ENCODE measurements at regions not wholly inside any gene's neighbourhood (a gene's known extent, or its start where the extent isn't known, plus 50 kb on each side); places are given as distances from the start of the nearest gene placed in this dataset.

- ChIA-PET POLR2A (no interaction called here), CTCF (ENCODE audit: low intra/inter-chr PET ratio) (interaction anchor here (0.5 kb wide), 1 partner anchor 684 kb away, joined by 3 read pairs; no protein-coding TSS in a partner anchor)
- Histone ChIP-seq H3K9ac (ENCODE audit: insufficient read depth in 1 of 2, low read depth in 2 of 2, low read length in 2 of 2) (no peak overlapping the region), H3K4me1 (replicated peaks in 1 of 2; ENCODE audit: control insufficient read depth in 2 of 2, insufficient read depth in 2 of 2, low read length in 2 of 2) (no peaks in the 10 kb centered on the region), H3K9me1 (ENCODE audit: control insufficient read depth, insufficient read depth, low read length) (no peaks in the 10 kb centered on the region), H3K27ac (ENCODE audit: extremely low read depth, low read depth, low read length) (no peak overlapping the region), H2AFZ (ENCODE audit: low read depth, low read length) (no peak overlapping the region), H3K36me3 (ENCODE audit: control insufficient read depth, insufficient read depth, low read length) (no peaks in the 10 kb centered on the region), H3K4me2 (ENCODE audit: insufficient read depth, low read length) (no peak overlapping the region), H3K4me3 (no peak overlapping the region), H3K79me2 (ENCODE audit: control insufficient read depth, insufficient read depth, low read length) (no peaks in the 10 kb centered on the region), H3K9me3 (replicated peaks; ENCODE audit: control insufficient read depth, insufficient read depth, low read depth, low read length) (no peaks in the 10 kb centered on the region), H3K27me3 (ENCODE audit: control insufficient read depth in 2 of 2, insufficient read depth in 2 of 2, low read length in 2 of 2) (no peaks in the 10 kb centered on the region), H4K20me1 (replicated peaks; ENCODE audit: control insufficient read depth, insufficient read depth, low read length) (no peaks in the 10 kb centered on the region)
- in situ Hi-C loops (cut with MboI) (no loop called here), intact Hi-C loops (cut with micrococcal nuclease) (no loop called here)
- no peak for FAIRE-seq
- ATAC-seq = no peak
- DNase-seq (ENCODE audit: extremely low read depth in 1 of 4, low spot score in 3 of 4) = no peak
- no TSS peak for BruUV-seq (replicated peaks)
- 0% methylated on average over 3 of the region's 3 CpGs for WGBS (ENCODE audit: insufficient coverage, low coverage, missing lambda C conversion rate)
- TF ChIP-seq ZNF589 (CRISPR knock-in tag; IDR thresholded peaks at IDR 0.05; ENCODE audit: low read depth) (no peak), CUX1 (CRISPR knock-in tag; IDR thresholded peaks at IDR 0.05) (no peak), TCF15 (CRISPR knock-in tag; IDR thresholded peaks at IDR 0.05) (no peak), SETDB1 (IDR thresholded peaks at IDR 0.05; ENCODE audit: low read length) (no peak), TBL1XR1 (IDR thresholded peaks at IDR 0.05; ENCODE audit: low read length in 2 of 2) (no peak), ZEB2 (IDR thresholded peaks at IDR 0.05) (no peak), ZSCAN32 (CRISPR knock-in tag; IDR thresholded peaks at IDR 0.05) (no peak), THAP7 (CRISPR knock-in tag; IDR thresholded peaks at IDR 0.05) (no peak), TRIM25 (IDR thresholded peaks at IDR 0.05; ENCODE audit: borderline replicate concordance) (no peak), IRF2 (CRISPR knock-in tag; IDR thresholded peaks at IDR 0.05) (no peak), FOXK1 (CRISPR knock-in tag; IDR thresholded peaks at IDR 0.05; ENCODE audit: borderline replicate concordance) (no peak), MECOM (CRISPR knock-in tag; IDR thresholded peaks at IDR 0.05) (no peak), YBX1 (IDR thresholded peaks at IDR 0.05) (no peak), TAF9B (IDR thresholded peaks at IDR 0.05; ENCODE audit: partially characterized antibody) (no peak), ETS1 (conservative IDR thresholded peaks at IDR 0.05; ENCODE audit: control insufficient read depth, low read depth, low read length) (no peak)
Observed at GRCh38 chr4:43992552-43992951, 456.1 kb downstream of the KCTD8 start.
